H9 (cell line): ENCODE measurements at regions not wholly inside any gene's neighbourhood (a gene's known extent, or its start where the extent isn't known, plus 50 kb on each side); places are given as distances from the start of the nearest gene placed in this dataset.

ENCODE experiments used
- DNase-seq: peaks from one replicate; pipeline ENCODE4 v3.0.0-alpha.2; 2017
- H2AFZ ChIP-seq: one replicate; pipeline ENCODE4 v1.6.1; 2013; ENCODE audit warnings: mild to moderate bottlenecking, low read length, control low read depth, moderate library complexity
- H2AK5ac ChIP-seq: 2 replicates; pipeline ENCODE4 v1.6.1; 2013; ENCODE audit warnings: low read length, control low read depth, mixed read lengths; ENCODE audit not compliant: insufficient read length
- H2BK120ac ChIP-seq: one replicate; pipeline ENCODE4 v1.6.1; 2013; ENCODE audit warnings: low read depth, mild to moderate bottlenecking, low read length, control low read depth, inconsistent platforms; ENCODE audit not compliant: poor library complexity, severe bottlenecking
- H2BK12ac ChIP-seq: 2 replicates; pipeline ENCODE4 v1.6.1; 2013; ENCODE audit warnings: low read length, control low read depth, mixed read lengths, low read depth; ENCODE audit not compliant: insufficient read length
- H2BK15ac ChIP-seq: 2 replicates; pipeline ENCODE4 v1.6.1; 2013; ENCODE audit warnings: low read depth, low read length, control low read depth
- H2BK20ac ChIP-seq: one replicate; pipeline ENCODE4 v1.6.1; 2013; ENCODE audit warnings: low read depth, mild to moderate bottlenecking, low read length, control low read depth, inconsistent platforms; ENCODE audit not compliant: poor library complexity, severe bottlenecking
- H2BK5ac ChIP-seq: 2 replicates; pipeline ENCODE4 v1.6.1; 2013; ENCODE audit warnings: low read length, control low read depth, mixed read lengths; ENCODE audit not compliant: insufficient read length
- H3K14ac ChIP-seq: 2 replicates; pipeline ENCODE4 v1.6.1; 2013; ENCODE audit warnings: low read length, control low read depth; ENCODE audit not compliant: insufficient read depth
- H3K18ac ChIP-seq: 2 replicates; pipeline ENCODE4 v1.6.1; 2013; ENCODE audit warnings: low read depth, mild to moderate bottlenecking, mixed read lengths, low read length, control low read depth; ENCODE audit not compliant: insufficient read length
- H3K23ac ChIP-seq: 2 replicates; pipeline ENCODE4 v1.6.1; 2013; ENCODE audit warnings: low read length, control low read depth, mixed read lengths, low read depth; ENCODE audit not compliant: insufficient read length
- H3K23me2 ChIP-seq: 2 replicates; pipeline ENCODE4 v1.6.1; 2013; ENCODE audit warnings: low read depth, mild to moderate bottlenecking, mixed read lengths, low read length, control low read depth; ENCODE audit not compliant: insufficient read length, poor library complexity, severe bottlenecking
- H3K27ac ChIP-seq: 2 replicates; pipeline ENCODE4 v1.5.1; 2013; ENCODE audit warnings: low read length, control low read depth, mixed read lengths, low read depth; ENCODE audit not compliant: insufficient read length
- H3K27me3 ChIP-seq: 2 replicates; pipeline ENCODE4 v1.6.1; 2013; ENCODE audit warnings: low read length, control low read depth, inconsistent platforms; ENCODE audit not compliant: insufficient read depth
- H3K4ac ChIP-seq: 2 replicates; pipeline ENCODE4 v1.6.1; 2013; ENCODE audit warnings: low read depth, mild to moderate bottlenecking, control low read depth, inconsistent platforms, low read length, moderate library complexity
- H3K4me1 ChIP-seq: 2 replicates; pipeline ENCODE4 v1.6.1; 2013; ENCODE audit warnings: low read length, control low read depth, inconsistent platforms; ENCODE audit not compliant: insufficient read depth
- H3K4me2 ChIP-seq: 2 replicates; pipeline ENCODE4 v1.6.1; 2013; ENCODE audit warnings: low read length, control low read depth, mixed read lengths; ENCODE audit not compliant: insufficient read length, insufficient read depth
- H3K56ac ChIP-seq: 2 replicates; pipeline ENCODE4 v1.6.1; 2013; ENCODE audit warnings: low read depth, mild to moderate bottlenecking, mixed read lengths, low read length, control low read depth; ENCODE audit not compliant: insufficient read length
- H3K79me1 ChIP-seq: 2 replicates; pipeline ENCODE4 v1.6.1; 2013; ENCODE audit warnings: low read depth, mild to moderate bottlenecking, moderate library complexity, low read length, control low read depth, inconsistent platforms; ENCODE audit not compliant: insufficient read depth, poor library complexity, severe bottlenecking
- H3K79me2 ChIP-seq: 2 replicates; pipeline ENCODE4 v1.6.1; 2013; ENCODE audit warnings: low read length, control low read depth, inconsistent platforms; ENCODE audit not compliant: insufficient read depth
- H3K9ac ChIP-seq: 2 replicates; pipeline ENCODE4 v1.6.1; 2013; ENCODE audit warnings: low read length, control low read depth, mixed read lengths; ENCODE audit not compliant: insufficient read length; ENCODE audit errors: extremely low read depth
- H3K9me3 ChIP-seq: one replicate; pipeline ENCODE4 v1.6.1; 2013; ENCODE audit warnings: low read depth, low read length, inconsistent platforms; ENCODE audit not compliant: control insufficient read depth
- H3T11ph ChIP-seq: one replicate; pipeline ENCODE4 v1.6.1; 2013; ENCODE audit warnings: mild to moderate bottlenecking, low read length, control low read depth, inconsistent platforms
- H4K20me1 ChIP-seq: one replicate; pipeline ENCODE4 v1.6.1; 2013; ENCODE audit not compliant: control insufficient read depth, insufficient read length, insufficient read depth
- H4K5ac ChIP-seq: 2 replicates; pipeline ENCODE4 v1.6.1; 2013; ENCODE audit warnings: low read depth, mild to moderate bottlenecking, mixed read lengths, low read length, control low read depth; ENCODE audit not compliant: insufficient read length
- H4K8ac ChIP-seq: replicated peaks from 2 replicates; pipeline ENCODE4 v1.6.1; 2013; ENCODE audit warnings: low read length, control low read depth, mixed read lengths, low read depth; ENCODE audit not compliant: insufficient read length
- H4K91ac ChIP-seq: 2 replicates; pipeline ENCODE4 v1.6.1; 2013; ENCODE audit warnings: low read depth, mild to moderate bottlenecking, moderate library complexity, mixed read lengths, low read length, control low read depth; ENCODE audit not compliant: insufficient read length
- H3K27ac Mint-ChIP-seq, 3 experiments: 2 replicates in 2 of 3; 3 replicates in 1 of 3; pipeline ENCODE4 v1.8.0; 2020 to 2021; ENCODE audit warnings: mixed read lengths in 3 of 3, mild to moderate bottlenecking in 1 of 3, moderate library complexity in 1 of 3
- H3K27me3 Mint-ChIP-seq: 2 replicates; pipeline ENCODE4 v1.8.0; 2021; ENCODE audit warnings: low read depth, mild to moderate bottlenecking, moderate library complexity, mixed read lengths
- H3K36me3 Mint-ChIP-seq, 3 experiments: 2 replicates in 2 of 3; 3 replicates in 1 of 3; pipeline ENCODE4 v1.8.0; 2020 to 2021; ENCODE audit warnings: low read depth in 3 of 3, mixed read lengths in 3 of 3; ENCODE audit not compliant: insufficient read depth in 1 of 3
- H3K4me1 Mint-ChIP-seq, 2 experiments: 2 replicates each; pipeline ENCODE4 v1.8.0; 2020; ENCODE audit warnings: mixed read lengths in 2 of 2
- H3K4me3 Mint-ChIP-seq, 2 experiments: 2 replicates in 1 of 2; 3 replicates in 1 of 2; pipeline ENCODE4 v1.8.0; 2020 to 2021; ENCODE audit warnings: mild to moderate bottlenecking in 2 of 2, mixed read lengths in 2 of 2, moderate library complexity in 1 of 2
- H3K9me3 Mint-ChIP-seq, 2 experiments: 2 replicates in 1 of 2; 3 replicates in 1 of 2; pipeline ENCODE4 v1.8.0; 2020; ENCODE audit warnings: mild to moderate bottlenecking in 2 of 2, mixed read lengths in 2 of 2, moderate library complexity in 1 of 2
- WGBS: extraction: QIAGEN DNeasy Blood & Tissue Kit; methylation state at CpG from one replicate; pipeline ENCODE4 v1.1.7; 2013; ENCODE audit warnings: missing lambda C conversion rate, low lambda C conversion rate, mixed read lengths; ENCODE audit not compliant: insufficient read length; ENCODE audit errors: extremely low coverage; 5-methylcytosine and 5-hydroxymethylcytosine counted together
- TF ChIP-seq, protein P1 (sequence below): fragments of 200-600 bp; sonication (generic); conservative IDR thresholded peaks from 3 replicates; pipeline ENCODE4 v1.8.0; 2021; ENCODE audit warnings: antibody characterized with exemption, mild to moderate bottlenecking

DNA sequence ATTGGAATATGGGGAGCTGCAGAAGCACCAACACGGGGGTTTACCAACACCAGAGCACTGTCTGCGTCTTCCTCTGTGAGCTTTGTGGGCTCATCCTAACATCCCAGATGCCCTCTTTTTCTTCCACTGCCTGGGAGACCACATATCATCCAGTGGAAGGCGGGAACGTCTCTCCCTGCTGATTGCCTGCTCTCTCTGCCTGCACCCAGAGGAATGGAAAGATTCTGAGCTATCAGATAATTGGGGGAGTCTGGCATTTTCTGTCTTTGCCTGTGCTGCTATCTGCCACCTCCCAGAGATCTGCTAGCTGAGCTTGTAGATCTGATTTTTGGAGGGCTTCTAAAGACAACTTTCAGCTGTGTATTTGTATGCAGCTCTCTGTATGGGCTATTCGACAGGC is 166.2 kb upstream of the PLXNA2 start:
- TF ChIP-seq, protein P1, sequence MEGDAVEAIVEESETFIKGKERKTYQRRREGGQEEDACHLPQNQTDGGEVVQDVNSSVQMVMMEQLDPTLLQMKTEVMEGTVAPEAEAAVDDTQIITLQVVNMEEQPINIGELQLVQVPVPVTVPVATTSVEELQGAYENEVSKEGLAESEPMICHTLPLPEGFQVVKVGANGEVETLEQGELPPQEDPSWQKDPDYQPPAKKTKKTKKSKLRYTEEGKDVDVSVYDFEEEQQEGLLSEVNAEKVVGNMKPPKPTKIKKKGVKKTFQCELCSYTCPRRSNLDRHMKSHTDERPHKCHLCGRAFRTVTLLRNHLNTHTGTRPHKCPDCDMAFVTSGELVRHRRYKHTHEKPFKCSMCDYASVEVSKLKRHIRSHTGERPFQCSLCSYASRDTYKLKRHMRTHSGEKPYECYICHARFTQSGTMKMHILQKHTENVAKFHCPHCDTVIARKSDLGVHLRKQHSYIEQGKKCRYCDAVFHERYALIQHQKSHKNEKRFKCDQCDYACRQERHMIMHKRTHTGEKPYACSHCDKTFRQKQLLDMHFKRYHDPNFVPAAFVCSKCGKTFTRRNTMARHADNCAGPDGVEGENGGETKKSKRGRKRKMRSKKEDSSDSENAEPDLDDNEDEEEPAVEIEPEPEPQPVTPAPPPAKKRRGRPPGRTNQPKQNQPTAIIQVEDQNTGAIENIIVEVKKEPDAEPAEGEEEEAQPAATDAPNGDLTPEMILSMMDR: no peak
- no peak overlapping the region for H3K27ac ChIP-seq
- no peak overlapping the region for H2BK120ac ChIP-seq
- H3K4me2 ChIP-seq: no peak overlapping the region
- no peaks in the 10 kb centered on the region for H3K79me1 ChIP-seq
- H4K91ac ChIP-seq: no peak overlapping the region
- H3K23me2 ChIP-seq: no peaks in the 10 kb centered on the region
- Mint-ChIP-seq H3K4me1 (no peaks in the 10 kb centered on the region), H3K4me3 (no peak overlapping the region), H3K27me3 (no peaks in the 10 kb centered on the region), H3K36me3 (no peaks in the 10 kb centered on the region), H3K27ac (peak overlapping the region in 1 of 3 experiments; percentile 49; a peak in 2 of 7 replicates), H3K9me3 (no peaks in the 10 kb centered on the region)
- no peak overlapping the region for H3T11ph ChIP-seq
- H3K9me3 ChIP-seq: no peaks in the 10 kb centered on the region
- no peaks in the 10 kb centered on the region for H4K20me1 ChIP-seq
- no peaks in the 10 kb centered on the region for H3K4me1 ChIP-seq
- no peak overlapping the region for H2BK5ac ChIP-seq
- H2AK5ac ChIP-seq: no peak overlapping the region
- H4K5ac ChIP-seq: no peak overlapping the region
- H2AFZ ChIP-seq: no peak overlapping the region
- no peak for DNase-seq
- no peak overlapping the region for H4K8ac ChIP-seq
- H2BK12ac ChIP-seq: no peak overlapping the region
- H3K23ac ChIP-seq: no peak overlapping the region
- no peaks in the 10 kb centered on the region for H3K79me2 ChIP-seq
- H2BK15ac ChIP-seq: no peak overlapping the region
- no peak overlapping the region for H3K4ac ChIP-seq
- WGBS: no CpG with 5 or more reads among the region's 5 CpGs
- H3K14ac ChIP-seq: no peak overlapping the region
- H3K9ac ChIP-seq: no peak overlapping the region
- no peak overlapping the region for H3K56ac ChIP-seq
- no peaks in the 10 kb centered on the region for H3K27me3 ChIP-seq
- no peak overlapping the region for H3K18ac ChIP-seq
- no peak overlapping the region for H2BK20ac ChIP-seq
